ENCODE measurements at regions not wholly inside any gene's neighbourhood (a gene's known extent, or its start where the extent isn't known, plus 50 kb on each side); places are given as distances from the start of the nearest gene placed in this dataset.
A peak's percentile ranks its signal among the peaks of the same experiment; 100 is the strongest.

DNA sequence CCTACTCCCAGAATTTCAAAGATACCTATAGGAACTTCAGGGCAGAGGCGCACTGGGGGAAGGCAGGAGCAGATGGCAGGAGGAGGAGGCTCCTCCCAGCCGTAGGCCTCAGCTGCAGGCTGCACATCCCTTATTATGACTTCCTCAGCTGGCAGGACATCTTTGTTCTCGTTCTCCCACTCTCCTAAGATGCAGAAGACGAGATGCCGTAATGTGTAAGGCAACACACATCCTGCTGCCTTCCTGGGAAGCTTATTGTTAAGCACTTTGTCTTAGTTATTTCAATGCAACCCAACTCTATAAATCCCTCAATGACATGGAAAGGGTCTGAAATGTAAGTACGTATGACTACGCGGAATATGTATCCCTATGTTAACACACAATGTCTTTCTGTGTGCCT, 599.8 kb upstream of the MGMT start:
- DNase-seq = no peak

DNA sequence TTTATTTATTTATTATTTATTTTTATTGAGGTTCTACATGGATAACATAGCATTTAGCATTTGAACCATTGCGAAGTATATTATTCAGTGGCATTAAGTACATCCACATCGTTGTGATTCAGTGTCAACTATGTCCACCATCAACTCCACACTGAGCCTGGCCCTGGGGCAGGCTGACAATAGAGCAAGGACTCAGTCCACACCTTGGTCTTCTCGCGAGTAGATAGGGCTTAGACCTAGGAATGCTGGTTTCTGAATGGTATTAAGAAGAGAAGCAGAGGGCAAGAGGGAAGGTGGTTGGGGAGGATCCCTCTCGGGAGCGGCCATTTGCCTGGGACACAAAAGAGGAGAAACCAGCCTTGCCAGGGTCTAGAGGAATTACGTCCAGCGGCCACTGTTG, 599.2 kb upstream of the MGMT start:
- no peak for DNase-seq

DNA sequence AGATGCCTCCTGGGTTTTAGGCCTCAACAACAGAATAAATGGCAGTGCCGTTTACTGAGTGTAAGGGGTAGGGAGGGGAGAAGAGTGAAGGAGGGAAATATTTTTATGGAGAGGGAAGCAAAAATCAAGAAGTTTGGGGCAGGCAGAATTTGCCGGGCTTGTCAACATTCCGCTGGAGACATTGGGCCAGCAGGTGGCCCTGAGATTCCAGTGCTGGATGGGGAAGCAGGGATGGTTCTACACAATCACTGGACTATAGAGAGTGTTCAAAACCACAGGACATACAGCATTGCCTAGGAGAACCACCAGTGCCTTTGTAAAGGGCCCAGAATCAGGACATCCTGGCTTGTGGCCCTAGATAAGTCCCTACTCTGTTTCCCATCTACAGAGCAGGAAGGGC, 598.6 kb upstream of the MGMT start:
- DNase-seq = no peak

DNA sequence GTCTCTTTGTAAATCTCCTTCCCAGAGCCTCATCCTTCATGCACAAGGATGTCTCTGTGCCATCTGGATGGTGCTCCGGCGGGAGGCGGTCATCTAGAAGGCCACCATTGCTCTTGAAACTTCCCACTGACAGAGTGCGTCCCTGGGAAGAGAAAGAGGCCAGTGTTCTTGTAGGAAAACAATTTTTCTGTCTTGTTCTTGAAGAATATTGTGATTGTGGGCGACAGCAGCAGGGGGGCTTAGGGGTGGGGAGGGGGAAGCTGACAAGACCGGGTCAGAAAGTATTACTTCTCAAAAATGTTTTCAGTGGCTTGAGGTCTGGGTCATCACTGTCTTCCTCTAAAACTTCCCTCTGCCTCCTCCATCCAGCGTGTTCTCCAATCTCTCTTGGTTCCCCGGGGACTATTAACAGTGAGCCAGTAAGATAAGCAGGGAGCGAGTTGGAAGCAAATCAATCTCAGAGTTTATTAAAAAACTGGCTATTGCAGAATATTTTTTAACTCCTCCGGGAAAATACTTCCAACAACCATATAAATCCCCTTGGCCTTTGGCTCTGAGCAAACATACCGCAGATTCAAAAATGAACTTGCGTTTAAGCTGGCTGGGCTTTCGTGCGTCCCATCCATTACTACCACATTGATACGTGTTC, 597.8 kb upstream of the MGMT start:
- peak; percentile 58 for DNase-seq

DNA sequence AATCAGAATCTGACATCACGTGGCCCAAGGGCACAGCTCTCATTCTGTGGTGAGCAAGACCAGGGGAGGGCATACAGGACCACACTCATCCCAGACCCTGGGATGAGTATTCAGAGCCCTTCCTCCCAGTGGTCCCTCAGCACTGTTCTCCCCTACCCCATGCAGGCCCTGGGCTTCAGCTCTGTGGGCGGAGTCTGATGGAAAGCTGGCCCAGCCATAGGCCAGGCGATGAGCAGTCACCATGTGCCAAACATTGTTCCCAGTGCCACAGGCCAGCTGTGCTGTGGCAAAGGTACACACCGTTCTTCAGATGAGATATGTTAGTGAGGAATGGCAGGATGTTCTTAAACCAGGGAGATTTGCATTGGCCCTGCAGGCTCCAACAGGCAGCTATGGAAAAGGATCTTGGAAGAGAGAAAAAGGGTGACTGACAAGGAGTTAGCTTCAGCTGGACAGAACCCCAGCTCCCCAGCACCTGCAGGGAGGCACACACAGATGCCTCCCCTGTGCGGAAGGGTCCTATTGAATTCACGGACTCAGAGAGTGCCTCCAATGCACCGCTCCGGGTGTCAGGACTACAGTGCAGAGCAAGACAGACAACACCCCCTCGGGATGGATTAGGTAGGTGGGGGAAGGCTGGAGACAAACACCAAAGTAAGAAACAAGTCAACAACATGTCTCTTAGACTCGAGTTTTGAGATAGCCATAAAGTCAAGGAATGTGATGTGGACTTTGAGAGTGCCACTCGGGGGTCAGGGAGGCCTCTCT, 596.0 kb upstream of the MGMT start:
- no peak for DNase-seq

DNA sequence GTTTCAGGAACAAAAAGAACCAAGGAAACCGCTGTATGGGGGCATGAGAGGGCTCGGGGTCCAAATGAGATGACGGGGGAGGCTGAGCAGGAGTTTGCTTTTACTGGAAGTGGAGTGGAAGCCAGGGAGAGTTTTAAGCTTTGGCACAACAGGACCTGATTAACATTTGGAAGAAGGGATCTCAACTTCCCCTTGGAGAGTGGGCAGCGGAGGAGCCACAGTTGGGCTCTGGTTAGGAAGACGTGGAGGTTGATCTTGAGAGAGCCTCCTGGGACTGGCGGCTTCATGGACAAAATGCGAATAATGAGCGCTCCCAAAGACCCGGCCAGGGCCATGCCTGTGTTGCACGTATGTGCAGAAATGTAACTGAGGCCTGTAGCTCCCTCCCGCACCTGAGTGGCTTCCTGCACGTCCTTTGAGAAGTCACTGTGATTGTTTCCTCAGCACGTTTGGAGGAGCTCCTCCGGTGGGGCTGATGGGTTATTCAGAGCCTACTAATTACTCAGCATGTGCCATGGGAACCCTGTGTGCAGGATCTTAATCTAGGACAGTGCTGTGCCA, 595.3 kb upstream of the MGMT start:
- no peak for DNase-seq

DNA sequence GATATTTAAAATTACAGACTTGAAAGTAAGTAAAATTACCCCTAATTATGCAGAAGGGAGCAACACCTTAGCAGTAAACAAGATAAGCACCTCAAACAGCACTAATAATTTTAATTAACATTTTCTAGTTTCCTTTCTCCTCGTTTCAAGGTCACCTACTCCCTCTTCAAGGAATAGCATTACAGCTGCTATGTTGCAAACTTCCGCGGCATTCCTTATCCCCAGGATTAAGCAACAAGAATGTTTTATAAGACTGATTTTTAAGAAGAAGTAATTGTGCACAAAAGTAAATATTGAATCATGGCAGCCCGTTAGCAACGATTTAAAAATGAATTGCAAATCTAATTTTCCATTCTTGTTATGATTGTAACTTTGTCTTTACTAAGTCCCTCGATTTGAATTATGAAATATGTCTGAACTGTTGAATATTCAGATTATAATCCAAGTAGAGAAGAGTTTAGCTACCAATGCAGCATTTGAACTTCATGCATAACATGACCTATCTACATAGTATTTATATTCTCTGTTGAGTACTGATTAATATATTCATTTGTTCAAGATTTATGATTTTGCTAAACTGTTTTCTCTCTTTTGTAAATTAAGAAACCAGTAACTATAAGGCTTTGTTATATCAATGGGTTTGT, 593.5 kb upstream of the MGMT start:
- no peak for DNase-seq

DNA sequence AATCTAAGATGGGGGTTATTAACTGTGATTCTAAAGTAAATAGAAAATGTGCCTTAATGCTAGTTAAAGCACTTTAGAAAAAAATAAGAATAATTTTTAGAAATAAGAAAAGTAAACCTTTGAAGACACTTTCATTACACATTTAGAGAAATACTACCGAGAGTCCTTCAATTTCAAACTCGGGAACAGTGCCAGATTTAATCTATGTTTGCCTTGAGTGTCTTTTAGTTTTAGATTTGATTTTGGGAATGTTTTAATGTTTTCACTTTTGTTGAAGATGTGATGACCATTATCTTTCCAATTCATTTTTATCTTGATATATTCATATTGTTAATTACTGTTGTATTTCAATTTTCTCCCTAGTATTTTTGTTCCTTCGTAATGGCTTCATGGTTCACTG, 592.7 kb upstream of the MGMT start:
- DNase-seq = no peak

DNA sequence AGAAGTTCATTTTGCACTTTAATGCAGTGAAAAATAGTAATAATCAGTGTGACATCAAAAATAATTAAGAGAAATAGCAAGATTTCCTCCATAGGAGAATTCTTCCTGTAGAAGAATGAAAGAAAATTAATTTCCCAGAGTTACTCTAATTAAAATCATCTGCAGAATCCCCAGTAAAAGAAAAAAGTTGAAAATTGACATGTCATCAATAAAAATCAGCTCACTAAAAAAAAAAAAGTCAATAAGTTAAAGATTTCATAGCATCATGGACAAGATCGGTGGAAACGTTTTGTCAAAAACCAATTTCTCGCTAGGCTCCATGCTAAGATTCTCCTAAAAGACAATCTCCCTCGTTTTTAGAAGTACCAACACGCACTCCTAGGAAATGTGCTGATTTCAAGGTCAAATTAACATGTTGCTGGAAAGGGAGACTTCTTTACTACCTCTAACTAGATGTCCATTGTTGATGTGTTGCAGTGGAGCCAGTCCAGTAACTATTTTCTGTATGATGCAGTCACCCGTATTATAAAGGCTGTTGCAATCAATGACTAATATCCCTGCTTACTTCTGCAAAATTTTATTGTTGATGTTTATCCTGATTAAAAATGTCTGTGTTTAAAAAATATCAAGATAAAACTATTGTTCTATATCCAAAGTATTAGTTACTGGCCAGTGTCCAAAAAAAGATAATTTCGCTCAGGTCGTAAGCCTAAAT, 591.9 kb upstream of the MGMT start:
- DNase-seq = peak; percentile 31

DNA sequence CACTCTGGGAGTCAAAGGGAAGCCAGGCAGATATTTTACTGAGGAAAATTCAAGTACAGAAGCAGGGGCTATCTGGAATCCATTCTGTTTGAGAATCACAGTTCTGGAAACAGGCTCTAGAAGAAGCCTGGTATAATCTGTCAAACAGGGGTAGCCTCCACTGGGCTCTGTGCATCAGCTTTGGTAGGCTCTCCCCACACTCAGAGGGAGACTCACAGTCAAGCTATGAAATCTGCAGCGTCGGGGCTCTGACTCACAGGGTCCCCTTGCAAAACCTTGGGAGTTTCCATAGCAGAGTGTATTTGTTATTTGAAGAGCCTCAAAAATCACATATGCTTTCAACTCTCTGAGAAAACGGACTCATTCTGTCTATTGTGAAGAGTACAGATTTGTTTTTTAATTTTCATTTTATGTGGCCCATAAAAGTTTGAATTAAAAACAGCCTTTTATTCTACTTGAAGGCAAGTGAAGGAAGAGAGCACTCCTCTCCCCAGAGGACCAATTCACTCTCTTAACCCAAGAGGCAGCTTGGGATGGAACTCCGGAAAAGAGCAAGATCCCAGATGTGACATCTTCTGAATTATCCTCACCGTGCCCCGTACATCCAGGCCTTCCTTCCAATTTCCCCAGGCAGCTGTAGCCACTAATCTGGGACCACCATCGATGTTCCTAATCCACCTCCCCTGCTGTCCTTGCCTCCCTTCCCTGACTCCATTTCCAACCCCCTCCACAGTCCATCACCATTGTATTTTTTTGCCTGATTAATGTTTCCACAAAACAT, 590.9 kb upstream of the MGMT start:
- DNase-seq = peak; percentile 80

DNA sequence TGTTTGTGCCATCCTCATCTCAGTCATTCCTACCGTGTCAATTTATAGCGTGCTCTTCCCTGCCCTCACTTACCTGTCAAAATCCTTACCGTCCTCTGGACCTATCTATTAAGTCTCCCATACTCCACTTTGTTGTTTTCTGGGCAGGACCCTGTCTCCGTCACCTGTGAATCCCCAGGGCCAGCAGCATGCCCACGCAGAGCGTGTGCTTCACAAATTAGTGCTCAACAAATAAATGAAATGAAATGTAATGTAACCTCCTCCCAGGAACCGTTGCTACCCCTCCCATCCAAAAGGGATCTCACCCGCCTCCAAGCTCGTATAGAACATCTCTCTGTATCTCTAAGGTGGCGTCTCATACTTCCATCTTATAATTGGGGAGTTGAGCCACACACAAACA, 589.9 kb upstream of the MGMT start:
- DNase-seq = no peak

DNA sequence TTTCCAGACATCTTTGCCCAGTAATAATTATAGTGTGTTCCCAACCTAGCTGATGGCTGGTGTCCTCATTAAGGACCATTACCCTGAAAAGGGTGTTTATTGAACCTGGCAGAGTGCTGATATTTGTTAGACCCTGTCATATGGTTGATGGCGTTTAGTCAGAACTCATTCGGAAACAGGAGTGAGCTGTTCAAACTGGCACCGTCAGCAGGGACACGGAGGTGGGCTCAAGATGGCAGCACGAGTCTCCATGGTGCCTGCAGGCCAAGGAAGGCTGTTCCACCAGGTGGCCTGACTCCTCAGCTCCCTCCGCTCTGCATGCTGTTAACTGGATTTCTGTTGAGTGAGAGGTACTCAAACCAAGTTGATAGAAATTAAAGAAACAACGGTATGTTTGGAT, 589.1 kb upstream of the MGMT start:
- DNase-seq = no peak

DNA sequence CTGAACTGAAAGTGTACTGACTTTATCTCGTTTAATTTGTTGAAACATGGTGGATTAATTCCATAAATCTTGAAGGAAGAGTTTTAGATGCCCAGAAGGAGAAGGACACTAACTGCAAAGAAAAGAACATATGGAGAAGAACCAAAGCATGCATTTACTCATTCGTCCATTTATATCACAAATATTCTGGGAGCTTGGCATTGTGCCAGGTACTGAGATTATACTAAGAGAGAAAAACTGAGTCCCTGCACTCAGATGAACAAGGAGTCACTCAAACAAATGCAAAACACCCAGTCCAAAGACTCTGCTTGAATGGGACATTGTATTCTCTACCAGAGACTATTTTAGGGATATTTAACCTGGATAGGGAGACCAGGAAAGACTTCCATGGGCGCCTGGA, 588.0 kb upstream of the MGMT start:
- DNase-seq = no peak

DNA sequence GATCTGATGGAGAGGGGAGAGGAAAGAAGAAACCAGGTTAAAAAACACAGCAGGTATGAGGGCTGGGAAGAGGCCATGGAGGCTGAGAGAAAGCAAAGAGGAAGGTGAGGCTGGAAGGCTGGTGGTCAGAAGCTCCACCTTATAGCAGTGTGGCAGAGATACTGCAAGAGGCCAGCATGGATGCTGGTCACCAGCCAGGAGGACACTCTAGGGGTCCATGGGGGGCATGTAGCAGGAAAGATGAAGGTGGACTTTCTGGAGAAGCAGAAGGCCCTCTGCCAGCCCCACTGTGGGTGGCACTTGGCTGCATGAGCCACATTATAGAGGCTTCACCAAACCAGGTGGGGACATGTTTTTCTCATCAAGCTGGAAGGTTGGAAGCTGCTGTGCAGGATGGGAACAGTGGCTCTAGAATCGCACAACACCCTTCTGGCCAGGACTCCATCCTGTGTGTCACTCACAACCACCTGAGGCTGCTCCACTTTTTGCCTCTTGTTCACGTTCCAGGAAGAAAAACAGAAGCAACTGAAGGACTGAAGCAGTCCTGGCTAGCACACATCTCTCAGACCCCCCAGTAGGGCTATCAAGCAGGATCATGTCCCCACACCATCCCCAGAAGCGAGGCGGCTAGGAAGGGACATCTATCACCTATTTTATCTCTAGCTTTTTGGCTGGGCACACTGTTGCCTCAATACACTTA, 587.5 kb upstream of the MGMT start:
- no peak for DNase-seq

DNA sequence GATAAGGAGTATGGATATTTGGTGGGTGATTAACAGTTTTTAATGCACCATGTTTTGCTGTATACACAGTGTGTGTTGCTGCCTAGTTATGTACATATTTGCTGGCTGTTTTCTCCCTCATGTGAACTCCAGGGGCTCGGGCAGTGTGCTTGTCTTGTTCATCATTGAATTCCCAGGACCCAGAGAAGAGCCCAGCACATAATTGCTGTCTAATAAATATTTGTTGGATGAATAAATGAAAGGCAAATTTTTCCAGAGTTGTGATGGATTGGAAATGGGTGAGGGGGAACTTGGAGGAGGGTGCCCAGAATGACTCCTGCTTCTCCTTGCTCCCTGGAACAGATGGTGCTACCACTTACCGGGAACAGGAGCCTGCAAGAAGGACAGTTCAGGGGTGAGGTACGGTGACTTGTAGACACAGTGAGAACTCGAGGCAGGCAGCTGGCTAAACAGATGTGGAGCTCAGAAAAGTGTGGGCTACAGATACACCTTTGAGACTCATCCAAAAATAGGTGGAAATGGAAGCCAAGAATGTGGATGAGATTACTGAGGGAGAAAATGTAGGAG, 586.8 kb upstream of the MGMT start:
- no peak for DNase-seq

DNA sequence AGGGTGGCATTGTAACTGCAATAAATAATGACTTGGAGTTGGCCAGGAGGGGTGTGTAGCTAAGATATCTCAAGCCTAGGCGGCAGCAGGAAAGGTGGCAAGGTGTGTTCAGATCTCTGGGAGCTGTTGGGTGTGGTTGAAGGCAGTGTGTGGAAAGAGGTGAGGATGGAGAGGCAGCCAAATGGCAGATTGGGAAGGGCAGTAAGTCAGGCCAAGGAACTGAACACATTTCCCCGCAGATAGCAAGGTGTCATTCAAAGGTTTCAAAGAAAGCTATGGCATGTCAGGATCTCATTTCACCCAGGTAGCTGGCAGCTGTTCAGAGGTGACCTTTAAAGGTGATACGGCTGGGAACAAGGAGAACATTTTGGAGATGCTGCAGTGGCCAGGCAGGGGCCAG, 586.0 kb upstream of the MGMT start:
- no peak for DNase-seq

DNA sequence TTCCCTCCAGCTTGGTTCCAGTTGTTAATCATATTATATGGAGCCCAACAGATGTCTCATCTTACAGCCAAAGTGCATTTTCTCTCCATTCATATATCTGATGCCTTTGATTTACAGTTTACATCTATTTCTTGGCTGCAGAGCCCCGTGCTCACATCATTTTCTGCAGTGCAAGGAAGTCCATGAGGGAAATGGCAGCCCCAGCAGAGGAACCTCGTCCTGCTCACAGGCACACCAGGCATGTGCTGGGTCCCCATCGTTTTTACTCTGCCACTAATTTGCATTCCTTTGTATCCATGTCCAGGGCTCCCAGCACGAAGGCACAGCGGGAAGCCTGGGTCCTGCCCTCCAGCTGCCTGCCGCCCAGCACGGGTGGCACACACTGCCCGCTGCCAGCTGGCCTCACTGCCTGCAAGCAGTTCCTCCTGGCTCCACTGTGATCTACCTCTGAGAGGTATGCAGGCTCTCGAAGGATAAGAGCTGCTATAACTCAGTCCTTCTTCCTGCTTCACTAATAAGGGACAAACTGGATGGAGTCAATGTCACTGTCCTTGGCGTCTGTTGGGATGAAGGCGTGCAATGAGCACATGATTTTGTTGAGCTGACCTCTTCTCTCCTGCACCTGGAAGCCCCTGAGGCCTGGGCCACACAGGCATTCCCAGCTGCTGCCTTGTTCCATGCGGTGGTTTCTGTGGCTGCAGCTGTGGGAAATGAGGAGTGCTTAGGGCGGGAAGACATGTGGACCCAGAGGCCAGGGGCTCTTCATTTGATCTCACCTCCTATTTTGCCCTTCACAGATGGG, 583.6 kb upstream of the MGMT start:
- DNase-seq = no peak

DNA sequence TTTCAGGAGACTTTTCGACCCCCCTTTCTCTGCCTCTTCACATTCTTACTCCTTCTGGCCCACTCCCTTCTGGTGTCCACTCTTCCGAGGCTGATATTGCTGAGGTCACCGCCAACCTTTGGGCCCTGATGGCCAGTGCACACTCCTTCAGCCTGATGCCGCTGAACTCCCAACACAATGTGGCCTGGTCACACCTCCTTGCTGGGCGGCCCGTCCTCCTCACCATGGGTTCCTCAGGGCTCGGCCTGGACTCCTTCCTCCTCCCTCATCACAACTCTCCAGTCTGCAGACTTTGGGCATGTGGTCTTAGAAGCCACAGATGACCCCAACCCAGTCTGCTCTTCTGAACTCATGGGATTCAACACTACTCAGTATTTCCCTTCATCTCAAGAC, 583.0 kb upstream of the MGMT start:
- DNase-seq = no peak

DNA sequence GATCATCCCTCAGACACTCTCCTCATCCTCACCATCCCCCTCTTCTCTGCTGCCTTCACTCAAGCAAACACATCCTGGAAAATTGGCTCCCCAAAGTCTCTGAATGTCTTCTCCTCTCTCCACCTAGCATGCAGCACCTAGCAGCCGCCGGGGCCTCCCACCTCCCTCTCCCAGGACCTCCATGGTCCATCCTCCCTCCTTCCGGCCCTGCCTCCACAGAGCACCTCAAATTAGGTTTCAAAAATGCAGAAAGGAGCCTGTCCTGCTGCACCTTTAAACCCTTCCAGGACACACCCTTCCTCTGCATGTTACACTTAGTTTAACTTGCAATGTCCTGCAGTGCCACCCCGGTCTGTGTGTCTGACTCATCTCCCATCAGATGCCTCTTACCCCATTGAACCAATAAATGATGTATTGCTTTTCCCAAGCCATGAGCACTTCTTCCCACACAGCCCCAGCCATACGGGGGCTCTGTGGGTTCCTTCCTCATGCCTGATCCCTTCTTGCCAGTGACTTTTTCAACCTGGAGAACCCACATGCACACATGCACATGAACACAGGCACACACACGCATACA, 582.5 kb upstream of the MGMT start:
- no peak for DNase-seq

Measured in fibroblast of upper back skin (primary cell).